ENCODE measurements at regions not wholly inside any gene's neighbourhood (a gene's known extent, or its start where the extent isn't known, plus 50 kb on each side); places are given as distances from the start of the nearest gene placed in this dataset.

DNA sequence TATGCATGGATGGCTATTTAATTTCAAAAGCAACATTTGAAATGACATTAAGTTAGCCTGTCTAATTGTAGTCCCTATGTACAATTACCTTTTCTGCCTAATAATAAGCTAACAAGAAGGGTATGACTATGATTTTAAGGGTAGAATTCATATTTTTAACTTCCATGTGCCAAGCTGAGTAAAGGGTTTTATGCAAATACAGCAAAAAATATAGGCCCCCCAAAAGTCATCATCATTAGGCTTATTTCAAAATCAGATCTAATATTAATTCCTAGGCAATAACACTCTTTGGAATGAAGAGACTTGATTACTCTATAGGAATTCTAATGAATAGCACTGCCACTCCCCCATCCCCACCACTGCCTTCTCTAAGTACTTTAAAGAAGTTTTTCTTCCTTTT is 155.9 kb upstream of the DYNLRB2 start:
- TF ChIP-seq POLR2AphosphoS5 (IDR thresholded peaks at IDR 0.05; ENCODE audit: low read depth, low read length) (no peak), SPI1 (IDR thresholded peaks at IDR 0.05; ENCODE audit: low read depth, low read length) (no peak)
